GM12878 (cell line): ENCODE measurements at regions not wholly inside any gene's neighbourhood (a gene's known extent, or its start where the extent isn't known, plus 50 kb on each side); places are given as distances from the start of the nearest gene placed in this dataset.

ENCODE experiments used
- ATAC-seq: fragments of 200-7000 bp; cut with Tn5 transposase; 3 replicates; pipeline ENCODE4 v1.9.1; 2020; ENCODE audit warnings: mild to moderate bottlenecking, moderate library complexity
- BruUV-seq: library from RNA; stranded (reverse); fragments of 400-500 nt; replicated peaks from 2 replicates; lab custom pipeline; 2021; lab: Mats Ljungman, UMichigan
- CTCF ChIA-PET: fragments of 300-600 bp; sonication (Branson Sonifier 250); formaldehyde crosslinking; extraction: SDS; loops from one replicate; lab custom pipeline; 2021; ENCODE audit warnings: inconsistent platforms; lab: Yijun Ruan, JAX
- POLR2A ChIA-PET: fragments of 350-600 bp; formaldehyde crosslinking; extraction: SDS; loops from one replicate; lab custom pipeline; 2021; ENCODE audit warnings: inconsistent platforms; lab: Charles Lee
- RAD21 ChIA-PET: fragments of 300-600 bp; sonication (Branson Sonifier 250); formaldehyde crosslinking; loops from one replicate; lab custom pipeline; 2023; ENCODE audit warnings: antibody characterized with exemption; ENCODE audit not compliant: unreplicated experiment; lab: Charles Lee
- SMC1A ChIA-PET: fragments of 300-600 bp; sonication (Branson Sonifier 250); formaldehyde crosslinking; loops from one replicate; lab custom pipeline; 2023; ENCODE audit not compliant: unreplicated experiment, uncharacterized antibody; lab: Charles Lee
- DNase-seq: peaks from one replicate; pipeline ENCODE4 v3.0.0-alpha.2; 2011; ENCODE audit warnings: low read depth, low spot score
- FAIRE-seq: peaks from 3 replicates; lab custom pipeline; 2011; peaks lifted over from hg19 to GRCh38; lab: Jason Lieb, UNC
- H2AFZ ChIP-seq: 2 replicates; pipeline ENCODE4 v1.6.0; 2011; ENCODE audit warnings: low read depth, low read length, control low read depth; ENCODE audit not compliant: control insufficient read depth
- H3K27ac ChIP-seq: 2 replicates; pipeline ENCODE4 v1.5.1; 2011; ENCODE audit warnings: control low read depth; ENCODE audit not compliant: control insufficient read depth, insufficient read depth
- H3K27me3 ChIP-seq, 2 experiments: replicated peaks in 1 of 2; 2 replicates each; pipeline versions ENCODE4 v1.6.0 to v1.6.1; 2011; ENCODE audit warnings: low read length in 1 of 2; ENCODE audit not compliant: control insufficient read depth in 2 of 2, insufficient read depth in 2 of 2
- H3K36me3 ChIP-seq, 2 experiments: 2 replicates each; pipeline ENCODE4 v1.5.1; 2011; ENCODE audit warnings: low read length in 1 of 2; ENCODE audit not compliant: control insufficient read depth in 2 of 2, insufficient read depth in 2 of 2
- H3K4me1 ChIP-seq: 2 replicates; pipeline ENCODE4 v1.6.1; 2011; ENCODE audit warnings: mild to moderate bottlenecking, low read length, moderate library complexity, mixed read lengths; ENCODE audit not compliant: control insufficient read depth, insufficient read depth
- H3K4me2 ChIP-seq: 2 replicates; pipeline ENCODE4 v1.6.0; 2011; ENCODE audit warnings: control low read depth; ENCODE audit not compliant: control insufficient read depth, insufficient read depth
- H3K4me3 ChIP-seq: fragments of 200-600 bp; sonication (generic); 2 replicates; pipeline ENCODE4 v1.5.1; 2016
- H3K79me2 ChIP-seq: 2 replicates; pipeline ENCODE4 v1.6.0; 2011; ENCODE audit warnings: low read length; ENCODE audit not compliant: control insufficient read depth, insufficient read depth
- H3K9ac ChIP-seq: 2 replicates; pipeline ENCODE4 v1.8.0; 2011; ENCODE audit warnings: low read length, control low read depth, mixed read lengths; ENCODE audit not compliant: control insufficient read depth, insufficient read depth
- H3K9me3 ChIP-seq: replicated peaks from 3 replicates; pipeline ENCODE4 v1.5.1; 2011; ENCODE audit warnings: mild to moderate bottlenecking, low read length; ENCODE audit not compliant: control insufficient read depth, insufficient read depth
- H4K20me1 ChIP-seq: 2 replicates; pipeline ENCODE4 v1.6.0; 2011; ENCODE audit not compliant: control insufficient read depth, insufficient read depth
- ATF7 ChIP-seq: fragments of 450-650 bp; IDR thresholded peaks from 2 replicates; pipeline ENCODE4 v1.6.1; 2016; ENCODE audit warnings: low read depth, mild to moderate bottlenecking
- CBX5 ChIP-seq: sonication (generic); IDR thresholded peaks from 2 replicates; pipeline ENCODE4 v1.6.1; 2016; ENCODE audit warnings: low read depth, moderate library complexity, mild to moderate bottlenecking, inconsistent platforms
- GABPA ChIP-seq: IDR thresholded peaks from 2 replicates; pipeline ENCODE4 v1.6.1; 2014; ENCODE audit warnings: antibody characterized with exemption, low read depth, mild to moderate bottlenecking, inconsistent platforms
- RAD21 ChIP-seq: IDR thresholded peaks from 2 replicates; pipeline ENCODE4 v1.6.1; 2011; ENCODE audit warnings: mild to moderate bottlenecking, low read depth, low read length, moderate library complexity; ENCODE audit not compliant: insufficient read depth
- SRF ChIP-seq, 2 experiments: IDR thresholded peaks; 2 replicates each; pipeline ENCODE4 v1.6.1; 2011; ENCODE audit warnings: low read depth in 2 of 2, low read length in 2 of 2, mild to moderate bottlenecking in 1 of 2, moderate library complexity in 1 of 2
- WRNIP1 ChIP-seq: IDR thresholded peaks from 2 replicates; pipeline ENCODE4 v1.6.1; 2011; ENCODE audit warnings: low read depth, low read length, improper control_type of control experiment, borderline replicate concordance
- WGBS: methylation state at CpG from one replicate; pipeline ENCODE4 v1.1.6; 2016; ENCODE audit warnings: low lambda C conversion rate; ENCODE audit not compliant: insufficient replicate concordance, insufficient coverage; ENCODE audit errors: missing lambda C conversion rate; 5-methylcytosine and 5-hydroxymethylcytosine counted together
- in situ Hi-C: fragments of 300-500 bp; cut with MboI; formaldehyde crosslinking; loops from 9 replicates; pipeline ENCODE4 v1.14.3; 2018; ENCODE audit warnings: mixed read lengths
- intact Hi-C: fragments of 100-400 bp; cut with micrococcal nuclease; formaldehyde crosslinking; loops from one replicate; pipeline ENCODE4 v1.14.2; 2022; ENCODE audit not compliant: unreplicated experiment
- TF ChIP-seq, protein P1 (sequence below): fragments of 450-650 bp; formaldehyde crosslinking; IDR thresholded peaks from 2 replicates; pipeline ENCODE4 v1.4.0; 2022; ENCODE audit warnings: mild to moderate bottlenecking, moderate library complexity
- TF ChIP-seq, protein P2 (sequence below): IDR thresholded peaks from 2 replicates; pipeline ENCODE4 v1.6.1; 2011; ENCODE audit warnings: mild to moderate bottlenecking, low read depth, low read length, moderate library complexity; ENCODE audit not compliant: insufficient replicate concordance

DNA sequence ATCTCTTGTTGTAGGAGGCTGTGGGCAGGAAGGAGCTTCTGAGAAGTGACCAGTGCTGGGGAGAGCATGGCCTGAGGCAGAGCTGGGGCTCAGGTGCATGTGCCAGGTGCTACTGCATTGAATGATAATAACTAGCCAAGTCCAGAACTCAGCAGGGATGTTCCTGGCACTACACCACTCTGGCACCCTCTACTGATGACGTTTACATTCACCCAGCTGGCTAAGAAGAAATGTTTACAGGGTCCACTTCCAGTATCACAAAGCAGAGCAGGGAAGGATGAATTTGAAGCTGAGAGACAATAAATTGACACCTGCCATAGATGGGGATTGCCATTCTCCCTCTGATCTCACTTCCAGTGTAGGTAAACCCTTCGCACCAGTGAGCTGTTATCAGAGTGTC is 411.8 kb downstream of the SETD4 start:
- H2AFZ ChIP-seq: no peak overlapping the region
- no peaks in the 10 kb centered on the region; a peak in 1 of 4 replicates for H3K27me3 ChIP-seq
- H3K9me3 ChIP-seq: no peaks in the 10 kb centered on the region
- no peaks in the 10 kb centered on the region for H4K20me1 ChIP-seq
- ChIA-PET SMC1A (no interaction called here), RAD21 (no interaction called here), CTCF (no interaction called here), POLR2A (no interaction called here)
- no peak for TF ChIP-seq SRF (IDR thresholded peaks at IDR 0.05; ENCODE audit: low read depth in 2 of 2, low read length in 2 of 2)
- no peak for TF ChIP-seq GABPA
- TF ChIP-seq, protein P1, sequence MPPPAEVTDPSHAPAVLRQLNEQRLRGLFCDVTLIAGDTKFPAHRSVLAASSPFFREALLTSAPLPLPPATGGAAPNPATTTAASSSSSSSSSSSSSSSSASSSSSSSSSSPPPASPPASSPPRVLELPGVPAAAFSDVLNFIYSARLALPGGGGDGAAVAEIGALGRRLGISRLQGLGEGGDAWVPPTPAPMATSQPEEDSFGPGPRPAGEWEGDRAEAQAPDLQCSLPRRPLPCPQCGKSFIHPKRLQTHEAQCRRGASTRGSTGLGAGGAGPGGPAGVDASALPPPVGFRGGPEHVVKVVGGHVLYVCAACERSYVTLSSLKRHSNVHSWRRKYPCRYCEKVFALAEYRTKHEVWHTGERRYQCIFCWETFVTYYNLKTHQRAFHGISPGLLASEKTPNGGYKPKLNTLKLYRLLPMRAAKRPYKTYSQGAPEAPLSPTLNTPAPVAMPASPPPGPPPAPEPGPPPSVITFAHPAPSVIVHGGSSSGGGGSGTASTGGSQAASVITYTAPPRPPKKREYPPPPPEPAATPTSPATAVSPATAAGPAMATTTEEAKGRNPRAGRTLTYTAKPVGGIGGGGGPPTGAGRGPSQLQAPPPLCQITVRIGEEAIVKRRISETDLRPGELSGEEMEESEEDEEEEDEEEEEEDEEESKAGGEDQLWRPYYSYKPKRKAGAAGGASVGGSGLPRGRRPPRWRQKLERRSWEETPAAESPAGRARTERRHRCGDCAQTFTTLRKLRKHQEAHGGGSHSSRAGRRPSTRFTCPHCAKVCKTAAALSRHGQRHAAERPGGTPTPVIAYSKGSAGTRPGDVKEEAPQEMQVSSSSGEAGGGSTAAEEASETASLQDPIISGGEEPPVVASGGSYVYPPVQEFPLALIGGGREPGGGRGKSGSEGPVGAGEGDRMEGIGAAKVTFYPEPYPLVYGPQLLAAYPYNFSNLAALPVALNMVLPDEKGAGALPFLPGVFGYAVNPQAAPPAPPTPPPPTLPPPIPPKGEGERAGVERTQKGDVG: no peak
- TF ChIP-seq CBX5: no peak
- TF ChIP-seq, protein P2, sequence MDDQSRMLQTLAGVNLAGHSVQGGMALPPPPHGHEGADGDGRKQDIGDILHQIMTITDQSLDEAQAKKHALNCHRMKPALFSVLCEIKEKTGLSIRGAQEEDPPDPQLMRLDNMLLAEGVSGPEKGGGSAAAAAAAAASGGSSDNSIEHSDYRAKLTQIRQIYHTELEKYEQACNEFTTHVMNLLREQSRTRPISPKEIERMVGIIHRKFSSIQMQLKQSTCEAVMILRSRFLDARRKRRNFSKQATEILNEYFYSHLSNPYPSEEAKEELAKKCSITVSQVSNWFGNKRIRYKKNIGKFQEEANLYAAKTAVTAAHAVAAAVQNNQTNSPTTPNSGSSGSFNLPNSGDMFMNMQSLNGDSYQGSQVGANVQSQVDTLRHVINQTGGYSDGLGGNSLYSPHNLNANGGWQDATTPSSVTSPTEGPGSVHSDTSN: no peak
- TF ChIP-seq WRNIP1: no peak
- TF ChIP-seq ATF7: no peak
- peak; percentile 17; the same call in 1 of the 2 replicates for TF ChIP-seq RAD21
- H3K4me2 ChIP-seq: no peak overlapping the region
- in situ Hi-C loops (no loop called here), intact Hi-C loops (no loop called here)
- FAIRE-seq (no peak), ATAC-seq (no peak; the same call in 2 of the 3 replicates), DNase-seq (no peak)
- H3K79me2 ChIP-seq: no peaks in the 10 kb centered on the region
- H3K4me1 ChIP-seq: no peaks in the 10 kb centered on the region
- BruUV-seq: no TSS peak
- no peak overlapping the region for H3K4me3 ChIP-seq
- H3K9ac ChIP-seq: no peak overlapping the region
- H3K27ac ChIP-seq: no peak overlapping the region
- WGBS: 31% methylated on average over 2 of the region's 2 CpGs
- no peaks in the 10 kb centered on the region for H3K36me3 ChIP-seq
